ENCODE measurements at regions not wholly inside any gene's neighbourhood (a gene's known extent, or its start where the extent isn't known, plus 50 kb on each side); places are given as distances from the start of the nearest gene placed in this dataset.
"Not testable (repeated sequence)": the region's sequence is repeated elsewhere in the genome, so short reads cannot be mapped to it uniquely, and the experiment has no call there.

GRCh38 chr10:30196559-30196958 lies 137.2 kb upstream of the JCAD start:
- TF ChIP-seq, protein P1, sequence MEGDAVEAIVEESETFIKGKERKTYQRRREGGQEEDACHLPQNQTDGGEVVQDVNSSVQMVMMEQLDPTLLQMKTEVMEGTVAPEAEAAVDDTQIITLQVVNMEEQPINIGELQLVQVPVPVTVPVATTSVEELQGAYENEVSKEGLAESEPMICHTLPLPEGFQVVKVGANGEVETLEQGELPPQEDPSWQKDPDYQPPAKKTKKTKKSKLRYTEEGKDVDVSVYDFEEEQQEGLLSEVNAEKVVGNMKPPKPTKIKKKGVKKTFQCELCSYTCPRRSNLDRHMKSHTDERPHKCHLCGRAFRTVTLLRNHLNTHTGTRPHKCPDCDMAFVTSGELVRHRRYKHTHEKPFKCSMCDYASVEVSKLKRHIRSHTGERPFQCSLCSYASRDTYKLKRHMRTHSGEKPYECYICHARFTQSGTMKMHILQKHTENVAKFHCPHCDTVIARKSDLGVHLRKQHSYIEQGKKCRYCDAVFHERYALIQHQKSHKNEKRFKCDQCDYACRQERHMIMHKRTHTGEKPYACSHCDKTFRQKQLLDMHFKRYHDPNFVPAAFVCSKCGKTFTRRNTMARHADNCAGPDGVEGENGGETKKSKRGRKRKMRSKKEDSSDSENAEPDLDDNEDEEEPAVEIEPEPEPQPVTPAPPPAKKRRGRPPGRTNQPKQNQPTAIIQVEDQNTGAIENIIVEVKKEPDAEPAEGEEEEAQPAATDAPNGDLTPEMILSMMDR (IDR thresholded peaks at IDR 0.05; ENCODE audit: borderline replicate concordance, extremely low read depth, low read length, poor library complexity, severe bottlenecking) = not testable (repeated sequence)
- TF ChIP-seq EZH2 (IDR thresholded peaks at IDR 0.05; ENCODE audit: borderline replicate concordance, low read depth, low read length, severe bottlenecking) = not testable (repeated sequence)
